NB4 (cell line): ENCODE measurements at regions not wholly inside any gene's neighbourhood (a gene's known extent, or its start where the extent isn't known, plus 50 kb on each side); places are given as distances from the start of the nearest gene placed in this dataset.

Experiments
- DNase-seq: peaks from one replicate; pipeline ENCODE4 v3.0.0; 2010; ENCODE audit warnings: low read depth
- H3K4me3 ChIP-seq: one replicate; pipeline ENCODE4 v1.5.1; 2011; ENCODE audit warnings: mild to moderate bottlenecking, low read depth, low read length, moderate library complexity
- MYC ChIP-seq: IDR thresholded peaks from 2 replicates; pipeline ENCODE4 v1.6.1; 2011; ENCODE audit warnings: low read depth, low read length
- POLR2A ChIP-seq: IDR thresholded peaks from 2 replicates; pipeline ENCODE4 v1.6.1; 2011; ENCODE audit warnings: mild to moderate bottlenecking; ENCODE audit not compliant: insufficient read length; ENCODE audit errors: extremely low read depth
- TF ChIP-seq, protein P1 (sequence below): IDR thresholded peaks from one replicate; pipeline ENCODE4 v1.5.1; 2012; ENCODE audit warnings: low read depth, low read length
- TF ChIP-seq, protein P2 (sequence below): IDR thresholded peaks from 2 replicates; pipeline ENCODE4 v1.6.1; 2011; ENCODE audit warnings: low read depth, low read length

DNA sequence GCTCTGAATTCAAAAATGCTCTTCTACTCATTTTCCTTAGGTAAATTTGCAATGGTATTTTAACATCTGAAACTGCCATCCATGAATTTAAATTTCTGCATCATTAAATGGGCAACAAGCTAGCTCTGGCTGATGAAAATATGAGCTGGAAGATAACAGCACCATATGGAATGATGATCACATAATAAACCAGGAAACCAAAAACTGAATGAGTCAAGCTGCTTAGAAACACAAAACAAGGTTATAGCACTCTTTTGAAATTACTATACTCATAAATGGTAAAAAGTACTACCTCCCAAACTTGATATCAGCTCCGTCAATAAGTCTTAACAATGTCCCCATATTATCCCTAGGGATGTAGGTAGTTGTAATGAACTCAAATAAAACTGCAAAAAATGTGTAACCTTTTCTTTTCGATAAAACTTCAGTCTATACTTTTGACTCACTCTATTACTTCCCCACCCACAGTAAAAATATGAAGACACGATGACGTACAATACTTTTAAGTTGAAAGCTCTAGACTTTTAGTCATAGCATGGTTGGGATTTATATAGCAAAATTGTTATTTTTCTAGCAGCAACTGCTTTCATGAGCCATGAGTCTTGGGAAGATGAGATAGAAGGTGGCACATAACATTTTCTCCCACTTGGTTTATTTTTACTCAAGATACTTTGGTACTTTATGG is 396.7 kb downstream of the CDH2 start:
- TF ChIP-seq, protein P1, sequence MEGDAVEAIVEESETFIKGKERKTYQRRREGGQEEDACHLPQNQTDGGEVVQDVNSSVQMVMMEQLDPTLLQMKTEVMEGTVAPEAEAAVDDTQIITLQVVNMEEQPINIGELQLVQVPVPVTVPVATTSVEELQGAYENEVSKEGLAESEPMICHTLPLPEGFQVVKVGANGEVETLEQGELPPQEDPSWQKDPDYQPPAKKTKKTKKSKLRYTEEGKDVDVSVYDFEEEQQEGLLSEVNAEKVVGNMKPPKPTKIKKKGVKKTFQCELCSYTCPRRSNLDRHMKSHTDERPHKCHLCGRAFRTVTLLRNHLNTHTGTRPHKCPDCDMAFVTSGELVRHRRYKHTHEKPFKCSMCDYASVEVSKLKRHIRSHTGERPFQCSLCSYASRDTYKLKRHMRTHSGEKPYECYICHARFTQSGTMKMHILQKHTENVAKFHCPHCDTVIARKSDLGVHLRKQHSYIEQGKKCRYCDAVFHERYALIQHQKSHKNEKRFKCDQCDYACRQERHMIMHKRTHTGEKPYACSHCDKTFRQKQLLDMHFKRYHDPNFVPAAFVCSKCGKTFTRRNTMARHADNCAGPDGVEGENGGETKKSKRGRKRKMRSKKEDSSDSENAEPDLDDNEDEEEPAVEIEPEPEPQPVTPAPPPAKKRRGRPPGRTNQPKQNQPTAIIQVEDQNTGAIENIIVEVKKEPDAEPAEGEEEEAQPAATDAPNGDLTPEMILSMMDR = no peak
- TF ChIP-seq POLR2A = no peak
- no peak overlapping the region for H3K4me3 ChIP-seq
- no peak for DNase-seq

DNA sequence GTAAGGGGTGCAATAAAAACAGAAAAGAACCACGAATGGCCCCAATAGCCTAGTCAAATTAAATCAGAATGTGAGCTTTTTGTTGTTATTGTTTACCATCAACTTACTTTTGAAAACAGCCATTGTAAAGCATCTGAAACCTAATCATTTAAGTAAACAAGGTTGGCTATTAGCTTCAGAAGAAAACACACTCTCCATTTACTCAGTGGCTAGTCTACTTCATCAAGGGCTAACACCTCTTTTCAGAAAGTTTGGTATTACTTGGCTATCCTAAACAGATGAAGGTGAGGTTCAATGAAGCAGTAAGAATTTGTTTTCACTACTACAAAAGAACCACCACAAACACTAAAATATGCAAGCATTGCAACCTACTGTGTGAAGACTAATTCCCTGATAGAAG is 398.0 kb downstream of the CDH2 start:
- H3K4me3 ChIP-seq = no peak overlapping the region
- TF ChIP-seq POLR2A = no peak
- TF ChIP-seq, protein P2, sequence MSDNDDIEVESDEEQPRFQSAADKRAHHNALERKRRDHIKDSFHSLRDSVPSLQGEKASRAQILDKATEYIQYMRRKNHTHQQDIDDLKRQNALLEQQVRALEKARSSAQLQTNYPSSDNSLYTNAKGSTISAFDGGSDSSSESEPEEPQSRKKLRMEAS = no peak
- no peak for TF ChIP-seq MYC
- TF ChIP-seq, protein P1 = no peak
- no peak for DNase-seq

DNA sequence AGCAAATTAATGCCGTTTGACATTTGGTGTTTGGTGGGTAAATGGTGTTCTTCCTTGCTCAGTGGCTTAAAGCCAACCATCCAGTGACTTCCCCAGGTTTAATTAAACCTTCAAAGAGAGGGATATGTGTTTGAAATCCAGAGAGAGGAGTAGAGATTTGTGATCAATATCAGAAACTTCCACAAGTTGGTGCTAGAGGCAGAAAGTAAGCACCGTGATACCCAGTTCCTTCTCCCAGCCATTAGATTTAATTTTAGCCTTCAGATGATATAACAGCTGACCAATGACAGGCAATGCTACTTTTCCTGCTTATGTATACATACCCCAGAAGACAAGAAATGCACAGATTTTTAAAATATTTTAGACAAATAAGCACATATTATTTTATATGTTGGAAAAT is 398.5 kb downstream of the CDH2 start:
- H3K4me3 ChIP-seq = no peak overlapping the region
- TF ChIP-seq POLR2A = no peak
- TF ChIP-seq, protein P2 = no peak
- TF ChIP-seq, protein P1 = no peak
- TF ChIP-seq MYC = no peak
- no peak for DNase-seq

DNA sequence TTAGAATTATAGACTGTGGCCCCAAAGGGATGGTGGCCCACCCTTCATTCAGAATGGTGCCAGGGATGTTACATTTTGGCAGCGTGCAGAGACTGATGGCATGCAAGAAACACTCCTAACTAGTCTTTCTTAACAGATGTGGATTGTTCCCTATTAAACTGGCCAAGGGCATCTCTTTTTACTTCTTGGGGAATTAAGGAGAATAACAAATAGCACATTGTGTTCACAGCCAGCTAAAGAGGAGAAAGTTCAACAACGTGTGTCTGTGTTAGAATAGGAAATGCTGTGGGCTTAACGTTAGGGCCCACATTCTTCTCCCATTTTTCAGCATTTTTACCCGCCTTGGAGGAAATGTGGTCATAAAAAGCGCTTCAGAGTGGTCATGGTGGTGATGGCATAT is 404.8 kb downstream of the CDH2 start:
- TF ChIP-seq MYC (no peak), POLR2A (no peak)
- TF ChIP-seq, protein P1 = no peak
- TF ChIP-seq, protein P2 = no peak
- DNase-seq = no peak
- no peak overlapping the region for H3K4me3 ChIP-seq

DNA sequence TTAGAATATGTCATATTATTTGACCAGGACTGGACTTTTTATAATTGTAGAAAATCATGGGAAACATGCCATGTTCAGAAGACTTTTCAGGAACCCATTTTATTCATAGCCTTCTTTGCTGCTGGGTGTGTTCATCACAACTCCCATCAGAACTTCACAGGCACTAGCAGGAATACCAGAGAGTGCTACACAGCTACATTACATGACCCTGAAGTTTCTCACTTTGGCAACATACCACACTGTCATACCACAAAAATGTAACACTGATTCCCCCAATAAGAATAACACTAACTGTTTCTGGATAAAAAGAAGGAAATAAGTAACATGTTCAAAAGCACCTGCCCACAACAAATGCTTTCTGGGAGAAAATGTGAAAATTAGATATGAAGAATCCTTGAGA is 405.4 kb downstream of the CDH2 start:
- no peak overlapping the region for H3K4me3 ChIP-seq
- no peak for DNase-seq
- TF ChIP-seq, protein P2 = no peak
- TF ChIP-seq POLR2A (no peak), MYC (no peak)
- TF ChIP-seq, protein P1 = no peak

DNA sequence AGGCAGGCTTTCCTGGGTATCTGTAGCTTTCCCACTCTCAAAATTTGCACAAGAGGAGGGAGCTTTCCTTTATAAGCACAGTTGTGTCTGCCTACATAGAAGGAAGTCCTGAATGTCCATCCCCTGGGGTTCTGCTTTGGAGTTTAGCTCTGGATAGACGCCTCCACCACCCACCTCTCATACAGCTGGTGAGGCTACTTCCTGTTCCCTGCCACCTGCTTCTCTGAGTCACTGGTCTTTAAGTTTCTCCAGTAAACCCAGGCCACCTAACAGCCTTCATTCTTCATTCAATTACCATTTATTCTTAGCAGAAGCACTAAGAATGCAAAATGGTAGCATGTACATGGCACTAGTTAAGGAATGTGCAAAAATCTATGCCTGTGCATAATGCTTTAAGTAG is 407.8 kb downstream of the CDH2 start:
- H3K4me3 ChIP-seq = no peak overlapping the region
- TF ChIP-seq, protein P1 = no peak
- TF ChIP-seq MYC (no peak), POLR2A (no peak)
- TF ChIP-seq, protein P2 = no peak
- DNase-seq = peak; percentile 2
